HEK293T (cell line): ENCODE measurements at regions not wholly inside any gene's neighbourhood (a gene's known extent, or its start where the extent isn't known, plus 50 kb on each side); places are given as distances from the start of the nearest gene placed in this dataset.

ENCODE experiments used
- ELF4 ChIP-seq: fragments of 450-650 bp; IDR thresholded peaks from 2 replicates; pipeline ENCODE4 v1.6.1; 2017; ENCODE audit warnings: antibody characterized with exemption
- FOXA1 ChIP-seq: fragments of 450-650 bp; IDR thresholded peaks from 2 replicates; pipeline ENCODE4 v1.6.1; 2016; ENCODE audit warnings: mild to moderate bottlenecking
- HDGF ChIP-seq: fragments of 450-650 bp; IDR thresholded peaks from 2 replicates; pipeline ENCODE4 v1.6.1; 2017; ENCODE audit warnings: antibody characterized with exemption, borderline replicate concordance
- SUZ12 ChIP-seq: fragments of 450-650 bp; IDR thresholded peaks from 2 replicates; pipeline ENCODE4 v1.6.1; 2016; ENCODE audit warnings: mild to moderate bottlenecking

DNA sequence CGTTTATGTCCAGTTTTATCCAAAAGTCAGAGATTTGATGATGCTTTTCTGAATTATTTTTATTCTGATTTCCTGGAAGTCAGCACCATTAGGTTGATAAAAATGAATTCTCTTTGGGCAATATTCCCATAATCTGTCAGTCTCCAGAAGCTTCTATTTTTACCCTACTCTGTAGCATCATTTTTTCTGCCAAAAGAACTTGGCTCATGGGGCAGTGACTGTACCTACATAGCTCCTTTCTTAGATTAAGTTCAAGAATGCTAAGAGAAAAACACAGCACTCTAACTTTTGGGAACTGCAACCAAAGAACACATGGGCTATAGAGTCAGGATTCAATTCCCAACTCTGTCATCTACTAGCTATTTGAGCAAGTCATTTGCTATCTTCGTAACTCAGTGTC lies 152.9 kb downstream of the BARHL2 start:
- TF ChIP-seq ELF4, result no peak
- no peak for TF ChIP-seq SUZ12
- TF ChIP-seq FOXA1, result no peak
- no peak for TF ChIP-seq HDGF
